ENCODE measurements at regions not wholly inside any gene's neighbourhood (a gene's known extent, or its start where the extent isn't known, plus 50 kb on each side); places are given as distances from the start of the nearest gene placed in this dataset.

GRCh38 chr6:231779-232178, 60.5 kb upstream of the DUSP22 start:
- ATAC-seq (no peak), DNase-seq (ENCODE audit: low read depth, low spot score) (no peak)
- TF ChIP-seq SIN3A (IDR thresholded peaks at IDR 0.05; ENCODE audit: borderline replicate concordance, insufficient read depth, low read depth, low read length) (no peak), REST (IDR thresholded peaks at IDR 0.05; ENCODE audit: insufficient read depth in 1 of 2, low read depth in 2 of 2, low read length in 1 of 2) (no peak), POLR2AphosphoS5 (IDR thresholded peaks at IDR 0.05; ENCODE audit: low read depth, low read length) (no peak), TCF7L2 (IDR thresholded peaks at IDR 0.05; ENCODE audit: low read depth, low read length) (no peak), CTCF (IDR thresholded peaks at IDR 0.05) (no peak)
- in situ Hi-C loops (cut with HindIII; ENCODE audit: low pct_unique_long_range_greater_than_20kb, low sequenced_read_pairs) = no loop called here
- Histone ChIP-seq H3K36me3 (ENCODE audit: control insufficient read depth, insufficient read depth, low read length) (no peaks in the 10 kb centered on the region), H3K27me3 (ENCODE audit: control insufficient read depth, insufficient read depth, low read length) (no peaks in the 10 kb centered on the region), H3K27ac (ENCODE audit: low read length) (no peak overlapping the region), H3K4me1 (ENCODE audit: control insufficient read depth, insufficient read depth, low read length) (no peaks in the 10 kb centered on the region), H3K4me3 (ENCODE audit: low read depth in 2 of 2, low read length in 2 of 2) (no peak overlapping the region), H3K9me3 (ENCODE audit: control insufficient read depth, insufficient read depth, low read depth, low read length) (no peaks in the 10 kb centered on the region)
- ChIA-PET CTCF (interaction anchor here (0.6 kb wide), 1 partner anchor 255 kb away, joined by 3 read pairs; no protein-coding TSS in a partner anchor), POLR2A (no interaction called here)
- BruUV-seq (replicated peaks) = no TSS peak
- intact Hi-C loops (cut with micrococcal nuclease; ENCODE audit: unreplicated experiment) = no loop called here

- intact Hi-C loops (cut with micrococcal nuclease; ENCODE audit: unreplicated experiment) = no loop called here
- ChIA-PET POLR2A (no interaction called here), CTCF (no interaction called here)
- DNase-seq (ENCODE audit: low read depth, low spot score) (no peak), ATAC-seq (no peak)
- TF ChIP-seq CTCF (IDR thresholded peaks at IDR 0.05) (no peak), POLR2AphosphoS5 (IDR thresholded peaks at IDR 0.05; ENCODE audit: low read depth, low read length) (no peak), SIN3A (IDR thresholded peaks at IDR 0.05; ENCODE audit: borderline replicate concordance, insufficient read depth, low read depth, low read length) (no peak), REST (IDR thresholded peaks at IDR 0.05; ENCODE audit: insufficient read depth in 1 of 2, low read depth in 2 of 2, low read length in 1 of 2) (no peak), TCF7L2 (IDR thresholded peaks at IDR 0.05; ENCODE audit: low read depth, low read length) (no peak)
- no peaks in the 10 kb centered on the region for H3K27me3 ChIP-seq (ENCODE audit: control insufficient read depth, insufficient read depth, low read length)
- in situ Hi-C loops (cut with HindIII; ENCODE audit: low pct_unique_long_range_greater_than_20kb, low sequenced_read_pairs) = no loop called here
- no peak overlapping the region for H3K4me3 ChIP-seq (ENCODE audit: low read depth in 2 of 2, low read length in 2 of 2)
- no peak overlapping the region for H3K27ac ChIP-seq (ENCODE audit: low read length)
- no peaks in the 10 kb centered on the region for H3K4me1 ChIP-seq (ENCODE audit: control insufficient read depth, insufficient read depth, low read length)
- BruUV-seq (replicated peaks) = no TSS peak
- H3K36me3 ChIP-seq (ENCODE audit: control insufficient read depth, insufficient read depth, low read length) = no peaks in the 10 kb centered on the region
- H3K9me3 ChIP-seq (ENCODE audit: control insufficient read depth, insufficient read depth, low read depth, low read length) = no peaks in the 10 kb centered on the region
Measured at GRCh38 chr6:232982-233640, 59.2 kb upstream of the DUSP22 start.

All from Panc1 (cell line).